ENCODE measurements at regions not wholly inside any gene's neighbourhood (a gene's known extent, or its start where the extent isn't known, plus 50 kb on each side); places are given as distances from the start of the nearest gene placed in this dataset.

- Histone ChIP-seq H3K9me2 (ENCODE audit: insufficient read depth) (peaks cover 4% of the 10 kb centered on the region; the same call in 1 of the 2 replicates), H3K4me2 (no peak overlapping the region), H3K4me1 (replicated peaks; ENCODE audit: insufficient read depth) (peaks cover 7% of the 10 kb centered on the region), H3K9me3 (ENCODE audit: insufficient read depth, low read depth) (no peaks in the 10 kb centered on the region), H2AFZ (no peak overlapping the region), H3K27ac (no peak overlapping the region), H3K4me3 (no peak overlapping the region), H3K27me3 (ENCODE audit: insufficient read depth, low read depth) (no peaks in the 10 kb centered on the region), H4K20me1 (ENCODE audit: insufficient read depth) (peaks cover 6% of the 10 kb centered on the region; the same call in 1 of the 2 replicates), H3K79me2 (ENCODE audit: low read depth) (peaks cover 21% of the 10 kb centered on the region; the same call in 1 of the 2 replicates), H3K36me3 (ENCODE audit: low read depth) (no peaks in the 10 kb centered on the region), H3F3A (ENCODE audit: insufficient read depth, low read depth) (no peaks in the 10 kb centered on the region)
- CTCF ChIA-PET: no interaction called here
- no peak for TF ChIP-seq CTCF (conservative IDR thresholded peaks at IDR 0.05)
- TF ChIP-seq EZH2 (IDR thresholded peaks at IDR 0.05; ENCODE audit: low read depth): no peak
- no TSS peak for BruUV-seq (replicated peaks)
- intact Hi-C loops (cut with micrococcal nuclease; ENCODE audit: unreplicated experiment): no loop called here
- POLR2A ChIA-PET (ENCODE audit: unreplicated experiment): interaction anchor here (0.6 kb wide), 1 partner anchor 74 kb away, joined by 3 read pairs; no protein-coding TSS in a partner anchor
- no peak for DNase-seq
These were observed 118.9 kb upstream of the NHSL1 start for GRCh38 chr6:138618168-138618567.

GRCh38 chr6:138620630-138621029 is 121.3 kb upstream of the NHSL1 start:
- BruUV-seq (replicated peaks): no TSS peak
- no peak for DNase-seq
- Histone ChIP-seq H3F3A (ENCODE audit: insufficient read depth, low read depth) (no peaks in the 10 kb centered on the region), H3K36me3 (ENCODE audit: low read depth) (no peaks in the 10 kb centered on the region), H3K4me2 (no peak overlapping the region), H3K4me1 (replicated peaks; ENCODE audit: insufficient read depth) (peaks cover 15% of the 10 kb centered on the region), H3K4me3 (no peak overlapping the region), H4K20me1 (ENCODE audit: insufficient read depth) (peaks cover 6% of the 10 kb centered on the region; the same call in 1 of the 2 replicates), H3K9me3 (ENCODE audit: insufficient read depth, low read depth) (no peaks in the 10 kb centered on the region), H2AFZ (no peak overlapping the region), H3K27me3 (ENCODE audit: insufficient read depth, low read depth) (no peaks in the 10 kb centered on the region), H3K79me2 (ENCODE audit: low read depth) (peaks cover 21% of the 10 kb centered on the region; the same call in 1 of the 2 replicates), H3K9me2 (ENCODE audit: insufficient read depth) (peaks cover 4% of the 10 kb centered on the region; the same call in 1 of the 2 replicates), H3K27ac (no peak overlapping the region)
- CTCF ChIA-PET: no interaction called here
- POLR2A ChIA-PET (ENCODE audit: unreplicated experiment): no interaction called here
- TF ChIP-seq EZH2 (IDR thresholded peaks at IDR 0.05; ENCODE audit: low read depth) (no peak), CTCF (conservative IDR thresholded peaks at IDR 0.05) (no peak)
- intact Hi-C loops (cut with micrococcal nuclease; ENCODE audit: unreplicated experiment): no loop called here

GRCh38 chr6:138622967-138623366 is 123.7 kb upstream of the NHSL1 start:
- TF ChIP-seq CTCF (conservative IDR thresholded peaks at IDR 0.05): no peak
- TF ChIP-seq EZH2 (IDR thresholded peaks at IDR 0.05; ENCODE audit: low read depth): no peak
- Histone ChIP-seq H3K27ac (peak overlapping the region; percentile 40), H2AFZ (no peak overlapping the region), H3K4me1 (replicated peaks; ENCODE audit: insufficient read depth) (peaks cover 15% of the 10 kb centered on the region), H3K27me3 (ENCODE audit: insufficient read depth, low read depth) (no peaks in the 10 kb centered on the region), H3K9me2 (ENCODE audit: insufficient read depth) (peaks cover 4% of the 10 kb centered on the region; the same call in 1 of the 2 replicates), H3K9me3 (ENCODE audit: insufficient read depth, low read depth) (no peaks in the 10 kb centered on the region), H4K20me1 (ENCODE audit: insufficient read depth) (peaks cover 11% of the 10 kb centered on the region; the same call in 1 of the 2 replicates), H3K79me2 (ENCODE audit: low read depth) (peaks cover 25% of the 10 kb centered on the region), H3K4me3 (no peak overlapping the region), H3F3A (ENCODE audit: insufficient read depth, low read depth) (no peaks in the 10 kb centered on the region), H3K4me2 (no peak overlapping the region), H3K36me3 (ENCODE audit: low read depth) (no peaks in the 10 kb centered on the region)
- ChIA-PET POLR2A (ENCODE audit: unreplicated experiment) (no interaction called here), CTCF (no interaction called here)
- intact Hi-C loops (cut with micrococcal nuclease; ENCODE audit: unreplicated experiment): no loop called here
- BruUV-seq (replicated peaks): no TSS peak
- DNase-seq: peak; percentile 46 to 71

All from PC-9 (cell line).